ENCODE measurements at regions not wholly inside any gene's neighbourhood (a gene's known extent, or its start where the extent isn't known, plus 50 kb on each side); places are given as distances from the start of the nearest gene placed in this dataset.

DNA sequence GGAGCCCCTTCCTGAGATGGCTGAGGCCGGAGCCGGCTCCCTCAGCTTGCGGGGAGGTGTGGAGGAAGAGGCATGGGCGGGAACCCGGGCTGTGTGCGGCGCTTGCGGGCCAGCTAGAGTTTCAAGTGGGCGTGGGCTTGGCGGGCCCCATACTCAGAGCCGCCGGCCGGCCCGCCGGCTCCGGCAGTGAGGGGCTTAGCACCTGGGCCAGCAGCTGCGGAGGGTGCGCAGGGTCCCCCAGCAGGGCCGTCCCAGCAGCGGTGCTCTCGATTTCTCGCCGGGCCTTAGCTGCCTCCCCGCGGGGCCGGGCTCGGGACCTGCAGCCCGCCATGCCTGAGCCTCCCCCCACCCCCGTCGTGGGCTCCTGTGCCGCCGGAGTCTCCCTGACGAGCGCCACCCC is 67.9 kb upstream of the SLC28A3 start:
- TF ChIP-seq, protein P1, sequence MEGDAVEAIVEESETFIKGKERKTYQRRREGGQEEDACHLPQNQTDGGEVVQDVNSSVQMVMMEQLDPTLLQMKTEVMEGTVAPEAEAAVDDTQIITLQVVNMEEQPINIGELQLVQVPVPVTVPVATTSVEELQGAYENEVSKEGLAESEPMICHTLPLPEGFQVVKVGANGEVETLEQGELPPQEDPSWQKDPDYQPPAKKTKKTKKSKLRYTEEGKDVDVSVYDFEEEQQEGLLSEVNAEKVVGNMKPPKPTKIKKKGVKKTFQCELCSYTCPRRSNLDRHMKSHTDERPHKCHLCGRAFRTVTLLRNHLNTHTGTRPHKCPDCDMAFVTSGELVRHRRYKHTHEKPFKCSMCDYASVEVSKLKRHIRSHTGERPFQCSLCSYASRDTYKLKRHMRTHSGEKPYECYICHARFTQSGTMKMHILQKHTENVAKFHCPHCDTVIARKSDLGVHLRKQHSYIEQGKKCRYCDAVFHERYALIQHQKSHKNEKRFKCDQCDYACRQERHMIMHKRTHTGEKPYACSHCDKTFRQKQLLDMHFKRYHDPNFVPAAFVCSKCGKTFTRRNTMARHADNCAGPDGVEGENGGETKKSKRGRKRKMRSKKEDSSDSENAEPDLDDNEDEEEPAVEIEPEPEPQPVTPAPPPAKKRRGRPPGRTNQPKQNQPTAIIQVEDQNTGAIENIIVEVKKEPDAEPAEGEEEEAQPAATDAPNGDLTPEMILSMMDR (IDR thresholded peaks at IDR 0.05; ENCODE audit: poor library complexity) = no peak
- no peak for TF ChIP-seq EZH2 (IDR thresholded peaks at IDR 0.05; ENCODE audit: borderline replicate concordance)
- no peak for TF ChIP-seq EZH2phosphoT487 (IDR thresholded peaks at IDR 0.05; ENCODE audit: low read depth, severe bottlenecking, unreplicated experiment)
